Esophagus (tissue), 2 donors: ENCODE measurements at regions not wholly inside any gene's neighbourhood (a gene's known extent, or its start where the extent isn't known, plus 50 kb on each side); places are given as distances from the start of the nearest gene placed in this dataset.

ENCODE experiments used
- H3K27ac ChIP-seq, 2 donors: one replicate each; pipeline ENCODE4 v1.5.1; 2013; ENCODE audit warnings: low read depth in 2 of 2, mild to moderate bottlenecking in 2 of 2, inconsistent platforms in 1 of 2, low read length in 1 of 2, moderate library complexity in 1 of 2
- H3K27me3 ChIP-seq, 2 donors: one replicate each; pipeline ENCODE4 v1.6.1; 2013; ENCODE audit warnings: low read length in 2 of 2, control low read depth in 1 of 2, mild to moderate bottlenecking in 1 of 2; ENCODE audit not compliant: insufficient read depth in 2 of 2, control insufficient read depth in 1 of 2
- H3K36me3 ChIP-seq, 2 donors: one replicate each; pipeline ENCODE4 v1.6.1; 2013; ENCODE audit warnings: low read length in 1 of 2; ENCODE audit not compliant: control insufficient read depth in 2 of 2, insufficient read depth in 2 of 2
- H3K4me1 ChIP-seq, 2 donors: one replicate each; pipeline ENCODE4 v1.6.1; 2013; ENCODE audit warnings: low read length in 1 of 2; ENCODE audit not compliant: control insufficient read depth in 2 of 2, insufficient read depth in 2 of 2
- H3K4me3 ChIP-seq, 2 donors: one replicate each; pipeline ENCODE4 v1.5.1; 2013; ENCODE audit warnings: low read length in 2 of 2, mild to moderate bottlenecking in 2 of 2, low read depth in 1 of 2, moderate library complexity in 1 of 2
- H3K9me3 ChIP-seq, 2 donors: one replicate each; pipeline ENCODE4 v1.6.1; 2013; ENCODE audit warnings: mild to moderate bottlenecking in 2 of 2, low read depth in 1 of 2, low read length in 1 of 2, moderate library complexity in 1 of 2; ENCODE audit not compliant: control insufficient read depth in 2 of 2, insufficient read depth in 1 of 2
- WGBS, 2 donors: extraction: QIAGEN DNeasy Blood & Tissue Kit; methylation state at CpG; one replicate each; pipeline ENCODE4 v1.1.7; 2013; 5-methylcytosine and 5-hydroxymethylcytosine counted together
- donor health status: healthy with polysubstance abuse.
- donor health status: Bipolar disorder and iron deficiency.

DNA sequence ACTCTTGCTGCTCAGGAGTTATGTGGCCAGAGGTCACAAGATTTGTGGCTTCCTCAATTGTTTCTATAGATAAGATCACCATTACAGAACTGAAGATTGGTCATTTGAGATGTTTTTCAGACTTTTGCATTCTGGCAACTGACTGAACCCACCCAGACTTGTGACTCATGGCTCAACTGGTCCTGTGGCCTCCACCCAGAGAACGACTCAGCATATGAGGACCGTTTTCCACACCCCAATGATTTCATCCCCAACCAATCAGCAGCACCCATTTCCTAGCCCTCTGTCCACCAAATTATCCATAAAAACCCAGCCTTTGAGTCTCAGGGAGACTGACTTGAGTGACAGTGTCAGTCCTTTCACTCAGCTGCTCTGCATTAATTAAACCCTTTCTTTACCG lies 143.2 kb upstream of the ASIC2 start:
- WGBS, 2 donors = 58 to 78% methylated on average over 3 of the region's 3 CpGs
- Histone ChIP-seq H3K27me3 (no peaks in the 10 kb centered on the region), H3K9me3 (no peaks in the 10 kb centered on the region), H3K4me3 (no peak overlapping the region), H3K36me3 (no peaks in the 10 kb centered on the region), H3K27ac (no peak overlapping the region), H3K4me1 (no peaks in the 10 kb centered on the region)

DNA sequence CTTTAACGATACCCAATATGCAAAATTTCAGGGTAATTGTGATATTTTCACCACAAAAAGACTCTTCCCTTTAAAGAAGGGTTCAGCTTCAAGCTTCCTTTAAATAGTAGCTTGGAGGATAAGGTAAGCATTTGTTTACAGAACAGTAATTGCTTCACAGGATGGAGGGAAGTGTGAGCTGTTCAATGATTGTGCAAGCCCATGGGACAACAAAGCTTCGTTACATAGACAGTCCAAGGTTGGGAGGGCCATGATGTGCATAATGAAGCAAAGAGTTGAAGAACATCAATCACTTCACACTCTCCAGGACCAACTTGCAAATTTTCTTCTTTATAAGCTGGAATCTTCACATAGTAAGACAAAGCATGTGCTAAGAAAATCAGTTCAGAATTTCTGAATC lies 145.0 kb upstream of the ASIC2 start:
- no peak overlapping the region for H3K27ac ChIP-seq

DNA sequence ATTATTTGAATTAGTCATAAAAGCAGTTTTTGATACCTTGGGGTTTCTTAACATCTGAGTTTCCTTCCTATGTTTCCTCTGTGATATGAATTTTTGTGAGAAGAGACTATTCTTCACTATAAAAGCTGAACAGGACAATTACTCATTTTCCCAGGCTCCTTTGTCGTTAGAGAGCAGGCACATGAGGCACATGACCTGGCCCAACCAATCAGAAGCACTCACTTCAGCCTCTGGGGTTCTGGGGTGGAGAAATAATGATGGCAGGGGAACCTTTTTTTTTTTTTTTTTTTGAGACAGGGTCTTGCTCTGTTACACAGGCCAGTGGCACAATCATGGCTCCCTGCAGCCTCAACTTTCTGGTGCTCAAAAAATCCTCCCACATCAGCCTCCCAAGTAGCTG lies 145.5 kb upstream of the ASIC2 start:
- H3K36me3 ChIP-seq = no peaks in the 10 kb centered on the region
- WGBS, 2 donors = 51 to 59% methylated on average over 1 of the region's 1 CpG
- H3K4me3 ChIP-seq = no peak overlapping the region
- H3K27ac ChIP-seq = no peak overlapping the region
- H3K27me3 ChIP-seq = no peaks in the 10 kb centered on the region
- H3K4me1 ChIP-seq = no peaks in the 10 kb centered on the region
- H3K9me3 ChIP-seq = no peaks in the 10 kb centered on the region

More for the DNA sequence above, 145.0 kb upstream of the ASIC2 start:
- no peaks in the 10 kb centered on the region for H3K4me1 ChIP-seq
- 59 to 66% methylated on average over 2 of the region's 2 CpGs for WGBS, 2 donors
- no peaks in the 10 kb centered on the region for H3K9me3 ChIP-seq
- no peaks in the 10 kb centered on the region for H3K36me3 ChIP-seq
- H3K4me3 ChIP-seq = no peak overlapping the region
- no peaks in the 10 kb centered on the region for H3K27me3 ChIP-seq

DNA sequence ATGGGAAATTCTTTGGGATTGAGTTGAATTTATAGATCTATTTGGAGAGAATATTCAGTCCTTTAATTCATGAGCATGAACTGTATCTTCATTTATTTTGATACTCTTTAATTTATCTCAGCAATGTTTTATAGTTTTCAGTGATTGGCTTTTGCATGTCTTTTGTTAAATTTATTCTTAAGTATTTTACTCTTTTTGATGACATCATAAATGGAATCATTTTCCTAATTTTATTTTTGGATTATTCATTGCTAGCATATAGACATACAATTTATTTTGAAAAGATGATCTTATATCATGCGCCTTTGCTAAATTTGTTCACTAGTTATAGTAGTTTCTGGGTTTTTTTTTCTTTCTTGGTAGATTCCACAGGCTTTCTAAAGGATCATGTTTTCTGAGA lies 149.2 kb upstream of the ASIC2 start:
- WGBS, 2 donors = 93 to 97% methylated on average over 1 of the region's 1 CpG
- Histone ChIP-seq H3K9me3 (no peaks in the 10 kb centered on the region), H3K4me1 (no peaks in the 10 kb centered on the region), H3K36me3 (no peaks in the 10 kb centered on the region), H3K27ac (no peak overlapping the region), H3K4me3 (no peak overlapping the region), H3K27me3 (no peaks in the 10 kb centered on the region)

DNA sequence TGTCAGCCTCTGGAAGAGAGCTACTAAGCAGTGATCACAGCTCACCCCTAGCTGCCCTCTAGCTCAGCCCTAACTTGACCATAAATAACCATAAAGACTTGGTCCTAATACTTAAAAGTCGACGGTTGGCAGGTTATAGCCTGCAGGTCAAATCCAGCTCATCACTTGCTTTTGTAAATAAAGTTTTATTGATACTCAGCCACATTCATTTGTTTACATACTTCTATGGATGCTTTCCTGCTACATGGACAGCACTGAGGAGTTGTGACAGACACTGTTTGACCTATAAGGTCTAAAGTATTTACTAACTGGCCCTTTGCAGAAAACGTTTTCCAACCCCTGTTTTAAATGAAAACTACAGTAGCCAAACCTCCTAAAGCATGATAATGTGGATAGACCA lies 151.6 kb upstream of the ASIC2 start:
- H3K27me3 ChIP-seq = no peaks in the 10 kb centered on the region
- H3K4me3 ChIP-seq = no peak overlapping the region
- 52 to 56% methylated on average over 3 of the region's 3 CpGs for WGBS, 2 donors
- no peaks in the 10 kb centered on the region for H3K9me3 ChIP-seq
- no peaks in the 10 kb centered on the region for H3K36me3 ChIP-seq
- no peak overlapping the region for H3K27ac ChIP-seq
- no peaks in the 10 kb centered on the region for H3K4me1 ChIP-seq

DNA sequence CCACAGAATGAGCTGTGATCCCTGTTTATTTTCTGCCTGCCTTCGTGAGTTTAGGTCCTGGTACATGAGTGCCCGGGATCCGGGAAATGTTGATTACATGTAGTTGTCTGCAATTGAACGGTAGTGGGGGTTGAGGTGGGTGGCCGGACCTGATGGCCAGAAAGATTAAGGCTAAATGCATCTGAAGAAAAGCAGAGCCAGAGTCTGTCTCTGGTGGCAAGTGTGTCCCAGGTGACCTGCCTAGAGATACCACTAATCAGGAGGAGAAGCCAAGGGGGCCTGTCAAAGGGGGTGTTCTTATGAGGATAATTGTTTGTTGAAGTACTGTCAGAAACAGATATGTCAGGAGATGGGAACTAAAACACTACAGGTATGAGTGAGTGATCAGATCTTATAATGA lies 154.0 kb upstream of the ASIC2 start:
- Histone ChIP-seq H3K27me3 (no peaks in the 10 kb centered on the region), H3K4me3 (no peak overlapping the region), H3K9me3 (no peaks in the 10 kb centered on the region), H3K4me1 (no peaks in the 10 kb centered on the region), H3K36me3 (no peaks in the 10 kb centered on the region), H3K27ac (no peak overlapping the region)
- WGBS, 2 donors = 38 to 44% methylated on average over 5 of the region's 5 CpGs

DNA sequence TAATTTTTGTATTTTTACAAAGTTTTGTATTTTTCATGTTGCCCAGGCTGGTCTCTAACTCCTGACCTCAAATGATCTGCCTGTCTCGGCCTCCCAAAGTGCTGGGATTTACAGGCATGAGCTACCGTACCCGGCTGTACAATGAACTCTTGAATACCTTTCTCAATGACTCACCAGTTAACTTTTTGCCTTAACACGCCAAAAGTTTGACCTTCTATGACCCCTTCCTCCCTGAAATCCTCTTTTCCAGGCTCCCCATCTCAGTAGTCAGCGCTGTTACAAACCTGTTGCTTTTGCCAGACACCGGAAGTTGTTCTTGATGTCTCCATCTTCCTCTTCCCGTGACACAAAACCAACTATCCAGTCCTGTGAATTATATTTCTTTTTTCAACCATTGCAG lies 158.1 kb upstream of the ASIC2 start:
- 60 to 72% methylated on average over 7 of the region's 7 CpGs for WGBS, 2 donors
- Histone ChIP-seq H3K4me1 (no peaks in the 10 kb centered on the region), H3K9me3 (no peaks in the 10 kb centered on the region), H3K27ac (no peak overlapping the region), H3K36me3 (no peaks in the 10 kb centered on the region), H3K4me3 (no peak overlapping the region), H3K27me3 (peaks cover 0 to 3% of the 10 kb centered on the region in 2 donors)

DNA sequence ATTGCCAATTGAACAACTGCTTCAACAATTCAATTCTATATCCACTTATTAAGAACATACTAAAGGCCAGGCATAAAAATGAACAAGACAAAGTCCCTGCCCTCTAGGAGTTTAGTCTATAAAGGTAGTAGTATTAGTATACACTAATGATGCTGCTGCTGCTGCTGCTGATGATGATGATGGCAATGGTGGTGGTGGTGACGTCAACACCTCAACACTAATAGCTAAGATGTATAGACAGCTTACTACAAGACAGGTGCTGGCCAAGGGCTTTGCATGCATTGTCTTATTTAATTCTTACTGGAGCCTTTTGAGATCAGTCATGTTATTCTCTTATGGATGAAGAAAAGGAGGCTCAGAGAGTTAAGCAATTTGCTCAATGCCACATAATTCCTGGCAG lies 164.4 kb upstream of the ASIC2 start:
- WGBS, 2 donors = 87 to 88% methylated on average over 1 of the region's 1 CpG
- no peaks in the 10 kb centered on the region for H3K36me3 ChIP-seq
- no peaks in the 10 kb centered on the region for H3K9me3 ChIP-seq
- H3K27ac ChIP-seq = no peak overlapping the region
- H3K4me1 ChIP-seq = no peaks in the 10 kb centered on the region
- peaks cover 0 to 3% of the 10 kb centered on the region in 2 donors for H3K27me3 ChIP-seq
- H3K4me3 ChIP-seq = no peak overlapping the region

DNA sequence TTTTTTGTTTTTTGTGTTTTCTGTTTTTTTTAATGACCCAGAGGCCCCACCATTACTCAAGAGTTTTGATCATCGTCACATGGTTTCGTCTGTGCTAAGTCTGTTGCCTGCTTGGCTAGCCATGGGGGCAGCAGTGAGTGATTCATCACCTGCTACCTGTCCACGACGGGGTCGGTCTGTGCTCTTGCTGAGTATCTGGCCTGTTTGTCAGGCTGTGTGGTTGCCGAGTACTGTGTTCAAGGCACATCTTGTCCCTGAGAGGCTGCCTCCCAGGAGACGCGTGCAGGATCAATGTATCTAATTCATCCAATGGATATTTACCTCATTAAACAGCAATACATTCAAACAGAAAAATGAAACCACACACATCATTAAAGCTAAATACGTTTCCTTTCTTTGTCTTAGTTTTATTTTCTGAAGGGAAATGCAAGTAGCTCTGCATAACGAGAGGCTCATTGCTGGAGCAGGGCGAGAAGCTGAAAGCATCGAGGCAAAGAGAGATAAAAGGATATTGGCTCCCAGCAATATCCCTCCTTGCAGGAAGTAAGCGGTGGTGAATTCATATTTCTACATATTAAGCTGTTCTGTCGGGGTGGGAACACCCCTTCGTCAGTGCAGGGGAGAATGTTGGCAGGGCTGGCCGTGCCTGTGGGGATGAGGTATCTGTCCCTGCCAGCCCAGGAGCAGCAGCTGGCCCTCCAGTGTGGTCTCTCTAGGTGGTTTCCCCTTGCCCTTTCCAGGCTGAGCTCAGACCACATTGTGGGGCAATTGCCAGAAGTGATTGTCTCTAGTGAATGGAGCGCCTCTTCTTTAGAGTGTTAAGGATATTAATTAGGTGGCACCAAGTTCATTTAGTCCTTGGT lies 166.2 kb upstream of the ASIC2 start:
- H3K9me3 ChIP-seq = no peaks in the 10 kb centered on the region
- H3K27ac ChIP-seq = no peak overlapping the region
- peaks cover 0 to 6% of the 10 kb centered on the region in 2 donors for H3K27me3 ChIP-seq
- H3K4me1 ChIP-seq = no peaks in the 10 kb centered on the region
- no peak overlapping the region for H3K4me3 ChIP-seq
- H3K36me3 ChIP-seq = no peaks in the 10 kb centered on the region
- 68 to 69% methylated on average over 17 of the region's 17 CpGs for WGBS, 2 donors

DNA sequence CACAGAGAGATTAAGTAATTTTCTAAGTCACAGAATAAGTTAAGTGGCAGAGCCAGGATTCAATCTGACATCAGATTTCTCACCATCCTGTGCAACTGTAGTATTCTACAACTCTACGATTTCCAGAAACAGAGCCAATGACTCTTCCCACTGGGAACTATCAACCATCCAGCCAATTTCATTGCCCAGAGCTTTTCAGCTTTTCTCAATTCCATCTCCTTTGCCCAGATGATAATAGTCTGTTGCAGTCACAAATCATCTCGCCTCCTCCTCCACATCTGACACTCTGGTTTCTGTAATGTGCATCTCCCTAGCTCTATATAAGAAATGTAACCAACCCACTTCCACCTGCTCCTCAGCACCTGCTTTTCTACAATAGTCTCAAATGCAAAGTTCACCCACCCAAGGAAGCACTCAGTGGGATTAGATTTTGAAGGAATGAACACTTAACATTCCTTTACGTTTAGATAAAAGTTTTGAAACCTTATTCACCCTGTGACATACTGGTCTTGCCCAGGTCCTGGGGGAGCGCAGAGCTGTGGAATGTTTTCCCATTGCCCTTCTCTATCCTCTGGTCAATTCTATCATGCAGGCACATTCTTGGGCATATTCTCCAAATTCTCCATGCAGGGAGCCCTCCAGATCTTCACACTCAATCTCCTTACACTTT lies 167.8 kb upstream of the ASIC2 start:
- H3K36me3 ChIP-seq = no peaks in the 10 kb centered on the region
- 72 to 74% methylated on average over 4 of the region's 4 CpGs for WGBS, 2 donors
- no peaks in the 10 kb centered on the region for H3K4me1 ChIP-seq
- no peaks in the 10 kb centered on the region for H3K9me3 ChIP-seq
- H3K27me3 ChIP-seq = peaks cover 0 to 6% of the 10 kb centered on the region in 2 donors
- no peak overlapping the region for H3K4me3 ChIP-seq
- H3K27ac ChIP-seq = no peak overlapping the region
